HG02678 (cell line): ENCODE measurements at regions not wholly inside any gene's neighbourhood (a gene's known extent, or its start where the extent isn't known, plus 50 kb on each side); places are given as distances from the start of the nearest gene placed in this dataset.

Experiments
- ATAC-seq: cut with Tn5 transposase; IDR thresholded peaks from one replicate; pipeline ENCODE4 v1.9.1; 2021; ENCODE audit warnings: mild to moderate bottlenecking, moderate library complexity; ENCODE audit not compliant: unreplicated experiment

GRCh38 chr9:107949061-107949460 lies 459.5 kb upstream of the KLF4 start:
- no peak for ATAC-seq

GRCh38 chr9:107948601-107949000 lies 459.0 kb upstream of the KLF4 start:
- ATAC-seq: no peak

DNA sequence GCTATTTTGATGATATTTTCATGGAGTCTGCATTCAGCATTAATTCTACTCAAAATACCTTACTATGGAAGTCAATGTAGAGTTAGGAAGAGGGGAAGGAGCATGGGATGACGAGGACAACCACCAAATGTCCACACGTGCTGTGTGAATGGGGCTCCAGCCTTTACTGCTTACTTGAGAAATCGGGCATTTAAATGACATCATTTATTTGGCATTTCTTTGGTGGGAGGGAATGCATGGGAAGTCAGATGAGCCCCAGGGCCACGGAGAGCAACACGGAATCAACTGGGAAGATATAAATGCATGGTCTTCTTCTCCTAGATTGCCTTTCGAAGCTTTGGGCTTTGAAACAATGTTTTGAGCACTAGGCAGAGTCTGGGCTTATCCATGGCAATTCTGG lies 458.5 kb upstream of the KLF4 start:
- ATAC-seq: no peak

- no peak for ATAC-seq
Observed at GRCh38 chr9:107946364-107947141, 457.0 kb upstream of the KLF4 start.

DNA sequence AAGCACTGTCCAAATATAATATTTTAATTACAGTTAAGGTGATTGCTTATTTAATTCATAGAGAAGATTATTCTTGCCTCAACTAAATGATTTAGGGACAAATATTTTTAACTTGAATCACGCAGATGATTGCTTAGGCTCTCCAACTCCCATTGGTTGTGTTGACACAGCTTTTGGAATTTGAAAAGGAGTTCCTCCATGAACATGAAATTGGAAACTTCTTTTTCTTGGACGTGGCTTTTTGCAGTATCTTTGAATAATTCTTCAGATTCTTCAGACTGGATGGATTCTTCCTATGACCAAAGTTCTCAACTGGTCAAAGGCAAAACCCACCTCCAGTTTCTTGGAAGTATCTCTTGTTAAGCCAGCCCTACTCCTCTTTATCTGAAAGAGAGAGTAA lies 456.4 kb upstream of the KLF4 start:
- no peak for ATAC-seq

GRCh38 chr9:107945493-107945892 lies 455.9 kb upstream of the KLF4 start:
- ATAC-seq: no peak

GRCh38 chr9:107944387-107944786 lies 454.8 kb upstream of the KLF4 start:
- no peak for ATAC-seq

GRCh38 chr9:107943901-107944300 lies 454.3 kb upstream of the KLF4 start:
- no peak for ATAC-seq

DNA sequence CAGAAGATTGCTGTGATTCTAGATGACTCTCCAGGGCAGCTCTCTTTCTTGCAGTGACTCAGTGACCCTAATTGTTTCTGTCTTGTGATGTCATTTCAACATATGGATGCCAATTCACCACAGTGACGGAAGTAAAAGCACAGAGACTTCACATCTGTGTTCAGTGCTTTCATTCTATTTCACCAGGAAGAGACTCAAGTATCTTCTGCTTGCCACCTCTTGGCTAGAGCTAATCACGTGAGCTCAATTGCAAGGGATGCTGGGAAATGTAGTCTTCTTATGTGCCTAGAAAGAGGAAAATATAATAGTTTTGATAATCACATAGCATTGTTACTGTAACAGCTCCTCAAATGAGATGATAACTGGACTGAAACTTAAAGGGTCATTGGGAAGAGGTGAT lies 453.3 kb upstream of the KLF4 start:
- no peak for ATAC-seq

- ATAC-seq: no peak
Observed at GRCh38 chr9:107942291-107942690, 452.7 kb upstream of the KLF4 start.

DNA sequence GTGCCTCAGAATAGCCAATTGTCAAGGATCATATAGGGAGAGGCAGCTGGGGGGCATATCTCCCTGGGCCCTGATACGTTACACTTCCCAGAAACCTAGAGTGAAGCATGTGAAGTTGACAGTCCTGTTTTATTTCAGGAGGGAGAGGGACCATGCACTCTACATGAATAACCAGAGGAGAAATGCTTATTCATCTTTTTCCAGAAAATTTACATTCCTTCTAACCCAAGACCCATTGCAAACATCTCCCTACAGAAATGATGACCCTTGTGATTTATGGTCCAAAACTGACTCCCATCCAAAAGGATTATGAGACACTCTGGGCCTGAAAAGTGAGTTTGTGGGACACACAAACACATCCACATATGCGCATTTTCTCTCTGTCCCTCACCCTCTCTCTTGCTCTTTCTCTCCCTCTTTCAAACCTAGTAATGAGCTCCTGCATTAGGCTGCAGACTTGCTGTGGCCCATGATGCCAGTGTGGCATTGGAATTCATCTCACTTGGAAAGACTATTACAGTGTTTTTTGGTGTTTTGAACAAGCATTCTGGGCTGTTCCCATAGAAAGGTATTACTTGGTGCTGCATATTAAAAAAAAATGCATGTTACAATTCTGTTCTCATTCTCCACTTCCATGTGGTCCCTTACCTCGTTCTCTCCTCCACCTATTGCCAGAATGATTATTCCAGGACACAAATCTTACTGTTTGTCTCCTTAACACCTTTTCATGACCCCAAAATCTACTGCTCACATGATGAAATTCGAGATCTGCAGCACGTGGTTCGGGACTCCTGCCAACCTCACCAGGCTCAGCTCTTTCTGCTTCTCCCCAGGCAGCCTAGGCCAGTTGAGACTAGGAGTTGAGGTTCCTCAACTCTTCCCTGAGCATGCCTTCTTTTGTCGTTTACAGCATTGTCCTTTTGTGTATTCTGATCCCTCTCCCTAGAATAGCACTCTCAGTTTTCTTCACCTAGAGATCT lies 451.3 kb upstream of the KLF4 start:
- no peak for ATAC-seq

DNA sequence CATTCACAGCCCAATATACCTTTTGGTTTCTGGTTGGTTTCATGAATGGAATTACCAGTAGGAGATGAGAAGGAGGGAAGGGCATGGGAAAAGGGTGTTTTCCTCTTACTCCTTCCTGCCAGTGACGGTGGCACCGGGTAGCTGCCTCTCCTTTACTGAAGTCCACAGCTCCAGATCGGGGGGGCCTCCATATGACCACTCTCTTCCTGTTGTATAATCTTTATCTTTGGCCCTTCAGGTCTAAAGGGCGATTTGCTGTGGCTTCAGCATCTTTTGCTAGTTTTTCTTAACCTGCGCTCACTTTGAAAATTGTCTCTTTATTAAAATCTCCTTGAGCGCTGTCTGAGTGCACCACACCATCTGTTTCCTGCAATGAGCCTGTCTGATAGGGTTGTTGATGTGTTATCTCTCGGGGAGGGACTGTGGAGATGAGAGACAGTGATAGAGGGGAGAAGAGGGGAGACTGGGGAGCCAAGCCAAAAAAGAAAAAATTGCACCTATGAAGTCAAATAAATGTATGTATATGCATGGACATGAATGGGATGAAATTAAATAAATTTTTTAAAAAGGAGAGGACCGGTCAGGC lies 449.3 kb upstream of the KLF4 start:
- ATAC-seq: no peak

GRCh38 chr9:107935931-107936330 lies 446.4 kb upstream of the KLF4 start:
- no peak for ATAC-seq

GRCh38 chr9:107933516-107933915 lies 443.9 kb upstream of the KLF4 start:
- ATAC-seq: no peak

DNA sequence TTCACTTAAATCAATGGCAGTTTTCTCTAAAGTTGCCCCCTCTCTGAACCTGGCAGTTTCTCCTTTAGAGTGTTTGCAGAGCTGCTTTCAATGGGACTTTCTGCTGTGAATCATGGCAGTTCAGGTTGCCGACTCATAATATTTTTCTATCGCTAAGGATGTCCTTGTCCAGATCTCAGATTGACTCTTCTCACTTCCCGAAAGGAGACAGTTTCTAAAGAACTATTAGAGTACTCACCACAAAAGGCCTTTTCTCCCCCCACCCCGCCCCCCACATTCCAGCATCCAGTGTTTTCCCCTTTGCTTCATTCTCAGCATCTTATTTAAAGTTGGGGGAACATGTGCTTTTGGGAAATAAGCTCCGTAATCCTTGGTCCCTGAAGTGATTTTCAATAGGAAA lies 443.5 kb upstream of the KLF4 start:
- ATAC-seq: no peak

- ATAC-seq: no peak
Observed at GRCh38 chr9:107932601-107933000, 443.0 kb upstream of the KLF4 start.

GRCh38 chr9:107932046-107932445 lies 442.5 kb upstream of the KLF4 start:
- no peak for ATAC-seq

- ATAC-seq: no peak
Observed at GRCh38 chr9:107931071-107931715, 441.6 kb upstream of the KLF4 start.

DNA sequence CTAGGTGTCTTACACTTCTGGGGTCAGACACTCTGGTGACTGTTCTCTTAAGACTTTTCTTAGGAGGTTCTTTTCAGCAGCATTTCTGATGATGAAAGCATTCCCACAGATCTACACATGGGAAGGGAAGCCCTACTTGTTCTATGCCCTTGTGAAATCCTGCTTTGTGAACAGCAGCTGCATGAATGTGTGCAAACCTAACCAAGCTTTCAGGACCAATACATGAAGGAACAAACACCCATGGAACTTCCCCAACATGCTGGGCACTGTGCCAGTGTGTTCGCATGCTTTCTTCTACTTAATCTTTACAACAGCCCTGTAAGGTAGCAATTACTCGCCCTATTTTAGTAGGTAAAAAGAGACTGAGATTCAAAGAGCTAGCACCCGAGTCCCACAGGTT lies 439.9 kb upstream of the KLF4 start:
- no peak for ATAC-seq

DNA sequence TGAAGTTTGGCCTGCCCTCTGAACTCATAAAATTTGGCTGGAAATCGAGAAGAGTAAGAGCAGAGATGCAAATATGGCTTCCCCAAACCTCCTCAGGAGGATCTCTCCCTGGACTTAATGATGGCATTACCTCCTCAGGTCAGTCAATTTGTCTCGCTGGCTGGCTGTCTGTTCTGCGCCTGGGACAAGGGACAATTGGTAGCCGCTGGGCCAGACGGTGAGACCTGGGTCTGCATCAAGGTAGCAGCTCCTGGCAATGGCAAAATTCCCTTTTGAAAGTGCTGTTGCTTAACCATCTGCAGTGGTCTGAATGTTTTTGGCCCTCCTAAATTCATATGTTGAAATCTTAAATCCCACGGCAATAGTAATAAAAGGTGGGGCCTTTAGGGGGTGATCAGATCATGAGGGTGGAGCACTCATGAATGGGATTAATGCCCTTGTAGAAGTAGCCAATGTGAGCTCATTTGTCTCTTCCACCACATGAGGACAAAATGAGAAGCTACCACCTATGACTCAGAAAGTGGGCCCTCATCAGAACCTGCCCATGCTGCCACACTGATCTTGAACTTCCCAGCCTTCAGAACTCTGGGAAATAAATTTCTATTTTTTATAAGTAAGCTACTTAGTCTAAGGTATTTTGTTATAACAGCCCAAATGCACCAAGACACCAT lies 439.3 kb upstream of the KLF4 start:
- no peak for ATAC-seq

DNA sequence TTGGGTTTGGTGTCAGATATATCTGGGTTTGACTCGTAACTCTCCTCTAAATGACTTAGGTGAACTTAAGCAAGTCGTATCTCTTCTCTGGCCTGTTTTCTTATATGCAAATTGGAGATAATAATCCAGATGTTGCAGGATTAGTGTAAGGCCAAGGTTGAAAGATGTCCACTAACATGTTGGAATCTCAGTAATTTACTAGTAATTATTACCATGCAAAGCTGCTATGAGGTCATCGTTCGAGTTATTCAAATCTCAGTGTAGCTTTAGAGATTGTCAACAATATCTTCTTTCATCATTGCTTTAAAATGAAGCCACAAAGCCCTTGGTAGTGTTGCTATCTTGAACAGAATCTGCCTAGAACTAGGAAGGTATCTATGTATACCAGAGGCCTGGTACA lies 437.7 kb upstream of the KLF4 start:
- no peak for ATAC-seq
